ENCODE measurements at regions not wholly inside any gene's neighbourhood (a gene's known extent, or its start where the extent isn't known, plus 50 kb on each side); places are given as distances from the start of the nearest gene placed in this dataset.

DNA sequence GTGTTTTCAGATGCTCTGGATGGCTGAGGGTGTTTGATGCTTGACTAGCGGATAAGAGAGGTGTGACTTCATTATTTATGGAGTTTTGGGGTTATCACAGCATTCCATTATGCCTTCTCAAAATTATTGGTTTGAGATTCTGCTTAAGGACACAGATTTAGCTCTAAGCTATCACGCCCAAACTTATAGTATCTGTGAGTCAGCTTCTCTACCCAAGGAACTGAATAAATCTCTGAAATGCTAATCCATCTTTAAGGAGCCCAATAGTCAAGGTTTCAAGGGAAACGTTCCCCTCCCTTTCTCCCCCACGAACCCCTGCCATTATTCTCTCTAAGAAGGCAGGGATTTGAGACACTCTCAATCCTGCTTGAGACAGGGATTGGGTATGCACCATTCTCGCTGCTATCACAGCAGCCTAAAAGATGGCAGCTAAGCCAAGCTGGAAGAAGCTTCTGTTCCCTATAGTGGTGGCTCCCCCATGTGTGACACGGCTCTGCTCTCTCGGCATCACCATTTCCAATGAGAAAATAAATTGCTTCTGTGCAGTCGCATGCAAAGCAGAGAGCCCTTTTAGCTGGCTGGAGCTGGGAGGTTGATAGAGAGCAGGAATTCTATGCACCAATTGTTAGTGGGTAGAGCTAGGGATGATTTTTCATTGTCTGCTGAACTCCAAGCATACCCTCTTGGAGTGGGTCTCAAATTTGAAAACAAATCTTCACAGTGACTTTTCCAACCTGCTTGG is 151.1 kb downstream of the IL20RB start:
- Histone ChIP-seq H3K9me3 (ENCODE audit: control insufficient read depth, insufficient read depth, low read length) (no peaks in the 10 kb centered on the region), H3K36me3 (ENCODE audit: control insufficient read depth, insufficient read depth, low read length) (no peaks in the 10 kb centered on the region), H3K27ac (ENCODE audit: low read depth, low read length) (no peak overlapping the region), H3K4me3 (ENCODE audit: low read depth, low read length) (no peak overlapping the region), H3K4me1 (ENCODE audit: control insufficient read depth, insufficient read depth, low read length) (no peaks in the 10 kb centered on the region), H3K27me3 (ENCODE audit: control insufficient read depth, insufficient read depth, low read length) (no peaks in the 10 kb centered on the region)
- peak in 2 of 6 donors; percentile 14 to 52 for DNase-seq (ENCODE audit: low read depth in 4 of 6, low spot score in 6 of 6)
- 37% methylated on average over 5 of the region's 8 CpGs for WGBS (ENCODE audit: insufficient coverage)

DNA sequence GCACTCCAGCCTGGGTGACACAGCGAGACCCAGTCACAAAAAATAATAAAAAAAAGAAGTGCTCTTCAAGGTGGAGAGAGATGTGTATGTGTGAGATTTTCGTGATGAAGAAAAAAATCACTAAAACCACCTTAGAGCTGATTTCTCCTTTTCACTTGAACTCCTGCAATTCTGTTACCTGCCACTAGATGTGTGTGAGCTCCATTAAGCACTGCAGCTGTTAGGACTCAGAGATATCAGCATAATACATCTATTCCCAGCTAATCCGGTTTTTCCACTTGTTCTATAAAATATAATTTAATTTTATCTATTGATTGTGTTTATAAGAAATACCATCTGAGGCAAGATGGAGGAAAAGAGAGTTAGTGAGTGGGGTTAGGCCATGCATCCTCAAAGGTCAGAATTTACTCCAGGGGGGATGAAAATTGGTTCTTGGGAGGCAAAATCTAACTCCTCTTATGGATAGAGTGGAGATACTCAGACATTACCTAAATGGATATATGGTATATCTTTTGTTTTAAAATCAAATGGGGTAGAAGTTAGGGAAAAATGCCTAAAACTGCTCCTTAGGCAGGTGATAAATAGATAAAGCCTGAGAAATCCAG is 152.7 kb downstream of the IL20RB start:
- DNase-seq (ENCODE audit: low read depth in 4 of 6, low spot score in 6 of 6): peak in 4 of 6 donors; percentile 19 to 88 (median 49)
- H3K4me3 ChIP-seq (ENCODE audit: low read depth, low read length): no peak overlapping the region
- no CpG with 5 or more reads among the region's 3 CpGs for WGBS (ENCODE audit: insufficient coverage)
- H3K27me3 ChIP-seq (ENCODE audit: control insufficient read depth, insufficient read depth, low read length): no peaks in the 10 kb centered on the region
- H3K9me3 ChIP-seq (ENCODE audit: control insufficient read depth, insufficient read depth, low read length): no peaks in the 10 kb centered on the region
- H3K36me3 ChIP-seq (ENCODE audit: control insufficient read depth, insufficient read depth, low read length): no peaks in the 10 kb centered on the region
- no peak overlapping the region for H3K27ac ChIP-seq (ENCODE audit: low read depth, low read length)
- no peaks in the 10 kb centered on the region for H3K4me1 ChIP-seq (ENCODE audit: control insufficient read depth, insufficient read depth, low read length)

DNA sequence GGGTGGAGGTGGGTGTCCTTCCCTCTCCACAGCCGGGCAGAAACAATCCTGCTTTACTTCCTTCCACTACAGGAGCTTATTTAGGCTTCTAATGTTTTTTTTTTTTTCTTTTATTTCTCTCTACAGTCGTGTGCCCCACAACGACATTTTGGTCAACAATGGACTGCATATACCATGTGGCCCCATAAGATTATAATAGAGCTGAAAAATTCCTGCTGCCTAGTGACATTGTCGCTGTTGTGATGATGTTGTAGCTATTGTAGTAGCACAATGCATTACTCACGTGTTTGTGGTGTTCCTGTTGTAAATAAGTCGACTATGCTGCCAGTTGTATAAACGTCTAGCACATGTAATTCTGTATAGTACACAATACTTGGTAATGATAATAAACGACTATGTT is 153.7 kb downstream of the IL20RB start:
- no peak overlapping the region for H3K4me3 ChIP-seq (ENCODE audit: low read depth, low read length)
- no peak overlapping the region for H3K27ac ChIP-seq (ENCODE audit: low read depth, low read length)
- WGBS (ENCODE audit: insufficient coverage): no CpG with 5 or more reads among the region's 8 CpGs
- no peaks in the 10 kb centered on the region for H3K9me3 ChIP-seq (ENCODE audit: control insufficient read depth, insufficient read depth, low read length)
- H3K27me3 ChIP-seq (ENCODE audit: control insufficient read depth, insufficient read depth, low read length): no peaks in the 10 kb centered on the region
- no peak for DNase-seq (ENCODE audit: low read depth in 4 of 6, low spot score in 6 of 6)
- H3K36me3 ChIP-seq (ENCODE audit: control insufficient read depth, insufficient read depth, low read length): no peaks in the 10 kb centered on the region
- no peaks in the 10 kb centered on the region for H3K4me1 ChIP-seq (ENCODE audit: control insufficient read depth, insufficient read depth, low read length)

DNA sequence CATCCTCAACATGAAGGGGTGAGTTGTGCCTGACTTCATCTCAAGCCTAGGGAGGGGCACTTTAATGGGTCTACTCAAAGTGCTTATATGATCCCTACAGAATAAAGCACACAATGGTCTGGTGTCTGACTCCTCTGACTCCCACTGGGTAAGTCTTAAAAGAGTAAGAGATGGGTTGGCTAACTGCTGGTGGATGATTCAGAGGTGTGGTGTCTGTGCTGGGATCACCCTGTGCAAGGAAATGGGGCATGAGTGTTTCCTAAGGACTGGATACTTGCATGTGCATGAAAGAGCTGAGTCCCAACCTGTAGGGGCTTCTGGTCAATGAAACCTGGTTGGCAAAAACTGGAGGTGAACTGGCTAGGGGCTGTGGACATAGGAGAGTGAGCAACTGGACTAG is 158.8 kb downstream of the IL20RB start:
- no peak for DNase-seq (ENCODE audit: low read depth in 4 of 6, low spot score in 6 of 6)
- H3K4me1 ChIP-seq (ENCODE audit: control insufficient read depth, insufficient read depth, low read length): no peaks in the 10 kb centered on the region
- no peak overlapping the region for H3K27ac ChIP-seq (ENCODE audit: low read depth, low read length)

DNA sequence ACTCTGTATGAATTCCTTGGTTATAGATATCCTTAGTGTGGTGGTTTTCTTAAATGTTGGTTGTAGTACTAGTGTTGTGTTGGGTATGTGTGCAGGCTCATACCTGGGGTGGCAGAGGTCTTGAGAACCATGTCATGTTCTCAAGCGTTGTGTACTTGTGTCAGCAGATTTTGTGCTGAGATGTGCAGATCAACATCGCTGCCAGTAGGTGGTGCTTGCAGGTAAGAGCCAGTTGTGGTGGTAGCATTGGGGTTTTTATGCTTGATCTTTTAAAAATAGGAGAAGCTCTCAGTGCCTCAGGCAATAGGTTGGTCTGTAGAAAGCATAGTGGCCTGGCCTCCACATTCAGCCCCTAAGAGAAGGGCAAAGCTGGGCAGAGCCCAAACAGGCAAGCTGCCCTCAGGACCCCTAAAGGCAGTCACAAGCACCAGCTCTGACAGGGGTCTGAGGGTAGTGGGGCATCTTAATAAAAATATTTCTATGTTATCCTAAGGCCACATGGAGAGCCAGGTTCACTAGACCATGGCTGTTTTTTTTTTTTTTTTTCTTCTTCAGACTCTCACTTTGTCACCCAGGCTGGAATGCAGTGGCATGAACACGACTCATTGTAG is 164.0 kb downstream of the IL20RB start:
- DNase-seq (ENCODE audit: low read depth in 4 of 6, low spot score in 6 of 6): peak in 2 of 6 donors; percentile 46 to 76
- no peaks in the 10 kb centered on the region for H3K27me3 ChIP-seq (ENCODE audit: control insufficient read depth, insufficient read depth, low read length)
- WGBS (ENCODE audit: insufficient coverage): 14% methylated on average over 1 of the region's 3 CpGs

More for the DNA sequence above, 158.8 kb downstream of the IL20RB start:
- no peaks in the 10 kb centered on the region for H3K27me3 ChIP-seq (ENCODE audit: control insufficient read depth, insufficient read depth, low read length)
- H3K36me3 ChIP-seq (ENCODE audit: control insufficient read depth, insufficient read depth, low read length): no peaks in the 10 kb centered on the region
- H3K9me3 ChIP-seq (ENCODE audit: control insufficient read depth, insufficient read depth, low read length): no peaks in the 10 kb centered on the region
- H3K4me3 ChIP-seq (ENCODE audit: low read depth, low read length): no peak overlapping the region

DNA sequence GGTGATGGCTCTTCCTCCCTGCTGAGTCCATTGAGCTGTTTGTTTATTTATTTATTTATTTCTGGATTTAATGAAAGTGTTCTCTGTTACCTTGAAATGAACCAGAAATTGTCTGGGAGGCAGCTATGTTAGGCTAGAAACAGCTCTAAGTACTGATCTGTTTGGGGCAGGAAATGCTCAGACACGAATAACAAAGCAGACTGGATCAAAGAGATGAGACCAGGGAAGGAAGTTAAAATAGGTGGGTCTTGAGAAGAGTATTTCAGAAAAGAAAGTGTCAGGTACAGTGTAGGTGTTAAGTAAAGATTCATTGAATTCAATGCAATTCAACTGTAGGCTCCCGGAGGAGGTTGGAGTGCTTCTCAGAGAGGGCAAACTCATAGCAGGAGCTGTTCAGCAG is 173.3 kb downstream of the IL20RB start:
- WGBS (ENCODE audit: insufficient coverage): 83% methylated on average over 2 of the region's 2 CpGs
- no peak overlapping the region for H3K27ac ChIP-seq (ENCODE audit: low read depth, low read length)
- no peak overlapping the region for H3K4me3 ChIP-seq (ENCODE audit: low read depth, low read length)
- H3K27me3 ChIP-seq (ENCODE audit: control insufficient read depth, insufficient read depth, low read length): no peaks in the 10 kb centered on the region
- DNase-seq (ENCODE audit: low read depth in 4 of 6, low spot score in 6 of 6): no peak
- H3K9me3 ChIP-seq (ENCODE audit: control insufficient read depth, insufficient read depth, low read length): no peaks in the 10 kb centered on the region
- no peaks in the 10 kb centered on the region for H3K36me3 ChIP-seq (ENCODE audit: control insufficient read depth, insufficient read depth, low read length)
- no peaks in the 10 kb centered on the region for H3K4me1 ChIP-seq (ENCODE audit: control insufficient read depth, insufficient read depth, low read length)

More for the DNA sequence above, 164.0 kb downstream of the IL20RB start:
- Histone ChIP-seq H3K4me1 (ENCODE audit: control insufficient read depth, insufficient read depth, low read length) (no peaks in the 10 kb centered on the region), H3K27ac (ENCODE audit: low read depth, low read length) (no peak overlapping the region), H3K36me3 (ENCODE audit: control insufficient read depth, insufficient read depth, low read length) (no peaks in the 10 kb centered on the region), H3K4me3 (ENCODE audit: low read depth, low read length) (no peak overlapping the region), H3K9me3 (ENCODE audit: control insufficient read depth, insufficient read depth, low read length) (no peaks in the 10 kb centered on the region)

DNA sequence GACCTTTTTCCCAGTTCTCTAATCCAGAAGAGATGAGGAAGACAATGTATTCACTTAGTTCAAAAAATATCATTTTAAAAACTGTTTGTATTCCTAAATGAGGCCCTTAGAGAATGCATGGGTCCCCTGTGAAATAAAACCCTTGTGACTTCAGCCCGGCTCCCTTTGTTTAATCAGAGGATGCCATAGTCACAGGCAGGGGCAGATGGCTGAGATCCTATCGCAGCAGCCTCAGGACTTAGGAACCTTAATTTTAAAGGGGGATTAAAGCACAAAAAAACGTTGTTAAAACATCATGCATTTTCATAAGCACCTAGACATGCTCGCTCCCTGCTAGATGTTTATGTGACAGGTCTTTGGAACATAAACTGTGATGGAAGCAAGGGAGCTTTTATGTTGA is 176.6 kb downstream of the IL20RB start:
- 43% methylated on average over 1 of the region's 4 CpGs for WGBS (ENCODE audit: insufficient coverage)
- Histone ChIP-seq H3K36me3 (ENCODE audit: control insufficient read depth, insufficient read depth, low read length) (no peaks in the 10 kb centered on the region), H3K9me3 (ENCODE audit: control insufficient read depth, insufficient read depth, low read length) (no peaks in the 10 kb centered on the region), H3K27me3 (ENCODE audit: control insufficient read depth, insufficient read depth, low read length) (no peaks in the 10 kb centered on the region), H3K27ac (ENCODE audit: low read depth, low read length) (no peak overlapping the region), H3K4me3 (ENCODE audit: low read depth, low read length) (no peak overlapping the region), H3K4me1 (ENCODE audit: control insufficient read depth, insufficient read depth, low read length) (no peaks in the 10 kb centered on the region)
- no peak for DNase-seq (ENCODE audit: low read depth in 4 of 6, low spot score in 6 of 6)

- no peak for DNase-seq (ENCODE audit: low read depth in 4 of 6, low spot score in 6 of 6)
- no peaks in the 10 kb centered on the region for H3K27me3 ChIP-seq (ENCODE audit: control insufficient read depth, insufficient read depth, low read length)
- 71% methylated on average over 2 of the region's 3 CpGs for WGBS (ENCODE audit: insufficient coverage)
- no peaks in the 10 kb centered on the region for H3K9me3 ChIP-seq (ENCODE audit: control insufficient read depth, insufficient read depth, low read length)
- no peaks in the 10 kb centered on the region for H3K36me3 ChIP-seq (ENCODE audit: control insufficient read depth, insufficient read depth, low read length)
- no peak overlapping the region for H3K27ac ChIP-seq (ENCODE audit: low read depth, low read length)
- no peaks in the 10 kb centered on the region for H3K4me1 ChIP-seq (ENCODE audit: control insufficient read depth, insufficient read depth, low read length)
- no peak overlapping the region for H3K4me3 ChIP-seq (ENCODE audit: low read depth, low read length)
These were observed 190.6 kb downstream of the IL20RB start for GRCh38 chr3:137148406-137148805.

GRCh38 chr3:137148917-137149316 is 191.1 kb downstream of the IL20RB start:
- Histone ChIP-seq H3K4me3 (ENCODE audit: low read depth, low read length) (no peak overlapping the region), H3K9me3 (ENCODE audit: control insufficient read depth, insufficient read depth, low read length) (no peaks in the 10 kb centered on the region), H3K27ac (ENCODE audit: low read depth, low read length) (no peak overlapping the region), H3K4me1 (ENCODE audit: control insufficient read depth, insufficient read depth, low read length) (no peaks in the 10 kb centered on the region), H3K27me3 (ENCODE audit: control insufficient read depth, insufficient read depth, low read length) (no peaks in the 10 kb centered on the region), H3K36me3 (ENCODE audit: control insufficient read depth, insufficient read depth, low read length) (no peaks in the 10 kb centered on the region)
- DNase-seq (ENCODE audit: low read depth in 4 of 6, low spot score in 6 of 6): no peak
- WGBS (ENCODE audit: insufficient coverage): 50% methylated on average over 2 of the region's 2 CpGs

DNA sequence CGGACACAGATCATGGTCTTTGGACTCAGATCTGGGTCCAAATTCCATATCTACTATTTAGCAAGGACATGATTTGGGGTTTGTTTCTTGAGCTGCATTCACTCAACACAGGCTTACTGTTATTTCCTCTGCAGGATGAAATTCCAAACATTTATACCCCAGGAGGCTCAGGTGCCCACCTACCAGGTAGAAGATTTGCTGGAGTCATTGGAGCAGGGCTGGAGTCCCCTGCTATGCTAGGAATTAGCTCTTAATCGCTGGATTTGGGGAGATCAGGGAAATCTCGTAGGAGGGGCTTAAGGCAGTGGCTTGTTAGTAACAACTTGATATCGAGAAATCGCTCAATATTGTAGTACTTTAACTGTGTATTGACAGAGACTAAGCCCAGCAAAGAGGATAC is 193.0 kb downstream of the IL20RB start:
- Histone ChIP-seq H3K4me1 (ENCODE audit: control insufficient read depth, insufficient read depth, low read length) (no peaks in the 10 kb centered on the region), H3K9me3 (ENCODE audit: control insufficient read depth, insufficient read depth, low read length) (no peaks in the 10 kb centered on the region), H3K27me3 (ENCODE audit: control insufficient read depth, insufficient read depth, low read length) (no peaks in the 10 kb centered on the region), H3K27ac (ENCODE audit: low read depth, low read length) (no peak overlapping the region), H3K4me3 (ENCODE audit: low read depth, low read length) (no peak overlapping the region), H3K36me3 (ENCODE audit: control insufficient read depth, insufficient read depth, low read length) (no peaks in the 10 kb centered on the region)
- WGBS (ENCODE audit: insufficient coverage): 78% methylated on average over 4 of the region's 5 CpGs
- DNase-seq (ENCODE audit: low read depth in 4 of 6, low spot score in 6 of 6): no peak

Measured in spinal cord (tissue), 9 donors.